ENCODE measurements at regions not wholly inside any gene's neighbourhood (a gene's known extent, or its start where the extent isn't known, plus 50 kb on each side); places are given as distances from the start of the nearest gene placed in this dataset.
A peak's percentile ranks its signal among the peaks of the same experiment; 100 is the strongest.
"Not testable (repeated sequence)": the region's sequence is repeated elsewhere in the genome, so short reads cannot be mapped to it uniquely, and the experiment has no call there.

- Histone ChIP-seq H3K27ac (ENCODE audit: low read length) (no peak overlapping the region), H3K36me3 (ENCODE audit: control insufficient read depth, insufficient read depth, low read length) (no peaks in the 10 kb centered on the region), H3K4me3 (ENCODE audit: low read length) (no peak overlapping the region), H3K4me1 (ENCODE audit: control insufficient read depth, insufficient read depth, low read length) (no peaks in the 10 kb centered on the region), H3K9me3 (ENCODE audit: control insufficient read depth, low read depth, low read length) (no peaks in the 10 kb centered on the region), H3K27me3 (ENCODE audit: control insufficient read depth, insufficient read depth, low read length) (no peaks in the 10 kb centered on the region)
- DNase-seq, result no peak
- WGBS (ENCODE audit: insufficient coverage, low lambda C conversion rate), result 100% methylated on average over 1 of the region's 2 CpGs
Measured at GRCh38 chr1:68908316-68908715, 411.4 kb upstream of the DEPDC1 start.

- WGBS (ENCODE audit: insufficient coverage, low lambda C conversion rate), result no CpG with 5 or more reads among the region's 4 CpGs
- DNase-seq, result peak in 1 of 2 donors; percentile 8
- no peaks in the 10 kb centered on the region for H3K4me1 ChIP-seq (ENCODE audit: control insufficient read depth, insufficient read depth, low read length)
- no peak overlapping the region for H3K4me3 ChIP-seq (ENCODE audit: low read length)
- H3K9me3 ChIP-seq (ENCODE audit: control insufficient read depth, low read depth, low read length), result no peaks in the 10 kb centered on the region
- H3K36me3 ChIP-seq (ENCODE audit: control insufficient read depth, insufficient read depth, low read length), result no peaks in the 10 kb centered on the region
- H3K27ac ChIP-seq (ENCODE audit: low read length), result no peak overlapping the region
- no peaks in the 10 kb centered on the region for H3K27me3 ChIP-seq (ENCODE audit: control insufficient read depth, insufficient read depth, low read length)
Measured at GRCh38 chr1:68916221-68916902, 419.5 kb upstream of the DEPDC1 start.

GRCh38 chr1:68917456-68917855 is 420.6 kb upstream of the DEPDC1 start:
- Histone ChIP-seq H3K9me3 (ENCODE audit: control insufficient read depth, low read depth, low read length) (no peaks in the 10 kb centered on the region), H3K27me3 (ENCODE audit: control insufficient read depth, insufficient read depth, low read length) (no peaks in the 10 kb centered on the region), H3K36me3 (ENCODE audit: control insufficient read depth, insufficient read depth, low read length) (no peaks in the 10 kb centered on the region), H3K4me3 (ENCODE audit: low read length) (no peak overlapping the region), H3K27ac (ENCODE audit: low read length) (no peak overlapping the region), H3K4me1 (ENCODE audit: control insufficient read depth, insufficient read depth, low read length) (no peaks in the 10 kb centered on the region)
- 60% methylated on average over 1 of the region's 5 CpGs for WGBS (ENCODE audit: insufficient coverage, low lambda C conversion rate)
- no peak for DNase-seq

GRCh38 chr1:68918563-68918962 is 421.7 kb upstream of the DEPDC1 start:
- DNase-seq, result no peak
- H3K9me3 ChIP-seq (ENCODE audit: control insufficient read depth, low read depth, low read length), result peaks cover 3% of the 10 kb centered on the region
- H3K27me3 ChIP-seq (ENCODE audit: control insufficient read depth, insufficient read depth, low read length), result no peaks in the 10 kb centered on the region
- H3K36me3 ChIP-seq (ENCODE audit: control insufficient read depth, insufficient read depth, low read length), result no peaks in the 10 kb centered on the region
- WGBS (ENCODE audit: insufficient coverage, low lambda C conversion rate), result no CpG with 5 or more reads among the region's 1 CpG
- H3K4me3 ChIP-seq (ENCODE audit: low read length), result no peak overlapping the region
- no peak overlapping the region for H3K27ac ChIP-seq (ENCODE audit: low read length)
- no peaks in the 10 kb centered on the region for H3K4me1 ChIP-seq (ENCODE audit: control insufficient read depth, insufficient read depth, low read length)

- Histone ChIP-seq H3K27ac (ENCODE audit: low read length) (no peak overlapping the region), H3K9me3 (ENCODE audit: control insufficient read depth, low read depth, low read length) (peaks cover 4% of the 10 kb centered on the region), H3K4me3 (ENCODE audit: low read length) (no peak overlapping the region), H3K27me3 (ENCODE audit: control insufficient read depth, insufficient read depth, low read length) (no peaks in the 10 kb centered on the region), H3K4me1 (ENCODE audit: control insufficient read depth, insufficient read depth, low read length) (no peaks in the 10 kb centered on the region), H3K36me3 (ENCODE audit: control insufficient read depth, insufficient read depth, low read length) (no peaks in the 10 kb centered on the region)
- no peak for DNase-seq
- WGBS (ENCODE audit: insufficient coverage, low lambda C conversion rate), result no CpG with 5 or more reads among the region's 1 CpG
Measured at GRCh38 chr1:68919075-68919474, 422.2 kb upstream of the DEPDC1 start.

- H3K4me1 ChIP-seq (ENCODE audit: control insufficient read depth, insufficient read depth, low read length); H3K27ac ChIP-seq (ENCODE audit: low read length); H3K27me3 ChIP-seq (ENCODE audit: control insufficient read depth, insufficient read depth, low read length); H3K9me3 ChIP-seq (ENCODE audit: control insufficient read depth, low read depth, low read length); H3K4me3 ChIP-seq (ENCODE audit: low read length); H3K36me3 ChIP-seq (ENCODE audit: control insufficient read depth, insufficient read depth, low read length); DNase-seq: not testable (repeated sequence)
- WGBS (ENCODE audit: insufficient coverage, low lambda C conversion rate), result 93% methylated on average over 2 of the region's 30 CpGs
Measured at GRCh38 chr1:68923475-68924088, 426.7 kb upstream of the DEPDC1 start.

- Histone ChIP-seq H3K4me3 (ENCODE audit: low read length) (no peak overlapping the region), H3K27me3 (ENCODE audit: control insufficient read depth, insufficient read depth, low read length) (no peaks in the 10 kb centered on the region), H3K9me3 (ENCODE audit: control insufficient read depth, low read depth, low read length) (no peaks in the 10 kb centered on the region), H3K36me3 (ENCODE audit: control insufficient read depth, insufficient read depth, low read length) (no peaks in the 10 kb centered on the region), H3K4me1 (ENCODE audit: control insufficient read depth, insufficient read depth, low read length) (no peaks in the 10 kb centered on the region), H3K27ac (ENCODE audit: low read length) (no peak overlapping the region)
- no peak for DNase-seq
- WGBS (ENCODE audit: insufficient coverage, low lambda C conversion rate), result 86% methylated on average over 1 of the region's 1 CpG
Measured at GRCh38 chr1:68930101-68930500, 433.2 kb upstream of the DEPDC1 start.

GRCh38 chr1:68936530-68936929 is 439.6 kb upstream of the DEPDC1 start:
- no peak for DNase-seq
- H3K9me3 ChIP-seq (ENCODE audit: control insufficient read depth, low read depth, low read length), result no peaks in the 10 kb centered on the region
- H3K4me3 ChIP-seq (ENCODE audit: low read length), result no peak overlapping the region
- no peak overlapping the region for H3K27ac ChIP-seq (ENCODE audit: low read length)
- WGBS (ENCODE audit: insufficient coverage, low lambda C conversion rate), result 63% methylated on average over 2 of the region's 3 CpGs
- no peaks in the 10 kb centered on the region for H3K27me3 ChIP-seq (ENCODE audit: control insufficient read depth, insufficient read depth, low read length)
- H3K4me1 ChIP-seq (ENCODE audit: control insufficient read depth, insufficient read depth, low read length), result no peaks in the 10 kb centered on the region
- no peaks in the 10 kb centered on the region for H3K36me3 ChIP-seq (ENCODE audit: control insufficient read depth, insufficient read depth, low read length)

GRCh38 chr1:68938051-68938666 is 441.3 kb upstream of the DEPDC1 start:
- Histone ChIP-seq H3K27me3 (ENCODE audit: control insufficient read depth, insufficient read depth, low read length) (no peaks in the 10 kb centered on the region), H3K36me3 (ENCODE audit: control insufficient read depth, insufficient read depth, low read length) (no peaks in the 10 kb centered on the region), H3K4me1 (ENCODE audit: control insufficient read depth, insufficient read depth, low read length) (no peaks in the 10 kb centered on the region), H3K9me3 (ENCODE audit: control insufficient read depth, low read depth, low read length) (no peaks in the 10 kb centered on the region), H3K4me3 (ENCODE audit: low read length) (no peak overlapping the region), H3K27ac (ENCODE audit: low read length) (no peak overlapping the region)
- no peak for DNase-seq
- WGBS (ENCODE audit: insufficient coverage, low lambda C conversion rate), result no CpG with 5 or more reads among the region's 5 CpGs

GRCh38 chr1:68950036-68950435 is 453.2 kb upstream of the DEPDC1 start:
- Histone ChIP-seq H3K27ac (ENCODE audit: low read length) (no peak overlapping the region), H3K36me3 (ENCODE audit: control insufficient read depth, insufficient read depth, low read length) (no peaks in the 10 kb centered on the region), H3K4me3 (ENCODE audit: low read length) (no peak overlapping the region), H3K9me3 (ENCODE audit: control insufficient read depth, low read depth, low read length) (no peaks in the 10 kb centered on the region), H3K27me3 (ENCODE audit: control insufficient read depth, insufficient read depth, low read length) (no peaks in the 10 kb centered on the region), H3K4me1 (ENCODE audit: control insufficient read depth, insufficient read depth, low read length) (no peaks in the 10 kb centered on the region)
- DNase-seq, result no peak
- WGBS (ENCODE audit: insufficient coverage, low lambda C conversion rate), result no CpG with 5 or more reads among the region's 3 CpGs

All from large intestine (tissue), 3 donors.